ENCODE measurements at regions not wholly inside any gene's neighbourhood (a gene's known extent, or its start where the extent isn't known, plus 50 kb on each side); places are given as distances from the start of the nearest gene placed in this dataset.

DNA sequence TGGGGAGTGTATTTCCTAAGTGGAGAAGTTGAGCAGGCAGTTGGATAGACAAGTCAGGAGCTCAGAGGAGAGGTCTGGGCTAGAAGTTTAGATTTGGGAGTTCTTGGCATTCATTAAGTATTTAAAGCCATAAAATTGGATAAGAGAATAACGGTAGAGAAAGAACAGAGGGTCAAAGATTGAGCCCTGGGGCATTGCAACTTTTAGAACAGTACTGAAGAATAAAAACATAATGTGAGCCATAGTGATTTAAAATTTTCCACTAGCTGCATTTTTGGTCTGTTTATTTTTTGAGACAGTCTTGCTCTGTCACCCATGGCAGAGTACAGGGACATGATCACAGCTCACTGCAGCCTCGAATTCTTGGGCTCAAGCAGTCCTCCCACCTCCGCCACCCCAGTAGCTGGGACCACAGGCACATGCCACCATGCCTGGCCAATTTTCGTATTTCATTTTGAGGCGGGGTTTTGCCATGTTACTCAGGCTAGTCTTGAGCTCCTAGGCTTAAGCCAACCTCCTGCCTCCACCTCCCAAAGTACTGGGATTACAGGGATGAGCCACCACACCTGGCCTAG, 85.9 kb upstream of the SOX13 start:
- Histone ChIP-seq H4K91ac (replicated peaks; ENCODE audit: insufficient read length, low read length) (no peak overlapping the region), H3K4me2 (ENCODE audit: insufficient read depth in 1 of 2, low read depth in 2 of 2, low read length in 2 of 2) (no peak overlapping the region), H3K79me2 (ENCODE audit: control insufficient read depth in 1 of 2, insufficient read depth in 2 of 2, low read length in 2 of 2) (no peaks in the 10 kb centered on the region), H2BK5ac (ENCODE audit: low read depth, low read length) (no peak overlapping the region; the same call in 1 of the 2 replicates), H4K8ac (ENCODE audit: extremely low read depth, insufficient read depth, low read length) (no peak overlapping the region), H3K18ac (ENCODE audit: extremely low read depth, low read length) (peak overlapping the region; percentile 71; the same call in 1 of the 2 replicates), H3K23me2 (ENCODE audit: low read depth, low read length) (no peaks in the 10 kb centered on the region), H3K9ac (replicated peaks in 1 of 4; ENCODE audit: extremely low read depth in 1 of 4, low read depth in 3 of 4, low read length in 3 of 4) (no peak overlapping the region), H3K27ac (ENCODE audit: low read depth, low read length) (no peak overlapping the region), H3K79me1 (ENCODE audit: low read depth, low read length) (no peaks in the 10 kb centered on the region), H2BK120ac (replicated peaks; ENCODE audit: low read depth, low read length) (no peak overlapping the region), H3K23ac (ENCODE audit: insufficient read length) (no peak overlapping the region), H2BK20ac (ENCODE audit: low read length) (no peak overlapping the region), H3K56ac (replicated peaks; ENCODE audit: insufficient read length, low read depth, low read length) (no peak overlapping the region), H3K36me3 (ENCODE audit: control insufficient read depth in 2 of 4, insufficient read depth in 4 of 4, low read length in 3 of 4) (no peaks in the 10 kb centered on the region; a peak in 1 of 8 replicates), H2BK12ac (ENCODE audit: low read depth, low read length) (peak overlapping the region; percentile 95; the same call in 1 of the 2 replicates), H3K14ac (ENCODE audit: insufficient read length) (no peak overlapping the region), H2BK15ac (ENCODE audit: low read length) (no peak overlapping the region), H3K4me3 (ENCODE audit: extremely low read depth in 1 of 4, insufficient read depth in 2 of 4, low read depth in 3 of 4, low read length in 4 of 4) (no peak overlapping the region), H3K4me1 (replicated peaks in 1 of 4; ENCODE audit: control insufficient read depth in 3 of 4, insufficient read depth in 4 of 4, low read length in 3 of 4) (peaks cover 3 to 14% (median 9%) of the 10 kb centered on the region in 4 experiments; a peak in 4 of 7 replicates), H2AFZ (ENCODE audit: low read length) (no peak overlapping the region), H3K9me3 (ENCODE audit: insufficient read depth in 2 of 2, low read depth in 1 of 2, low read length in 1 of 2) (peaks cover 3 to 25% of the 10 kb centered on the region in 2 experiments; a peak in 3 of 4 replicates), H4K5ac (ENCODE audit: insufficient read length, low read depth, low read length) (no peak overlapping the region), H4K20me1 (replicated peaks in 1 of 2; ENCODE audit: control insufficient read depth in 1 of 2, insufficient read depth in 2 of 2, low read length in 2 of 2) (no peaks in the 10 kb centered on the region), H3K27me3 (replicated peaks in 1 of 4; ENCODE audit: control insufficient read depth in 3 of 4, extremely low read depth in 1 of 4, insufficient read depth in 3 of 4, low read length in 3 of 4) (no peaks in the 10 kb centered on the region), H2AK5ac (ENCODE audit: low read depth, low read length) (peak overlapping the region; percentile 99; the same call in 1 of the 2 replicates), H3K4ac (replicated peaks; ENCODE audit: insufficient read length, low read depth, low read length) (no peak overlapping the region)
- WGBS, 2 experiments (ENCODE audit: extremely low coverage in 1 of 2, insufficient coverage in 1 of 2, insufficient read length in 1 of 2, insufficient replicate concordance in 2 of 2, low coverage in 1 of 2, low lambda C conversion rate in 2 of 2, missing lambda C conversion rate in 1 of 2) = 94% methylated on average over 5 of the region's 5 CpGs; no CpG with 5 or more reads in 1 of the 2 experiments
- DNase-seq (ENCODE audit: low read depth in 1 of 2, low spot score in 2 of 2) (no peak), FAIRE-seq (no peak)
- ChIA-PET POLR2A (ENCODE audit: partially characterized antibody) (interaction anchor here (1.5 kb wide), 1 partner anchor 18 kb away, joined by 5 read pairs; no protein-coding TSS in a partner anchor), CTCF (ENCODE audit: partially characterized antibody) (interaction anchor here (0.8 to 1.3 kb wide), 5 partner anchors 9 to 143 kb away, joined by 3 to 8 read pairs (median 3); no protein-coding TSS in a partner anchor)
- TF ChIP-seq BCL11A (IDR thresholded peaks at IDR 0.05; ENCODE audit: low read depth in 2 of 2, low read length in 2 of 2) (no peak), RXRA (IDR thresholded peaks at IDR 0.05; ENCODE audit: insufficient read depth, low read depth, low read length) (no peak), POU5F1 (IDR thresholded peaks at IDR 0.05; ENCODE audit: low read depth, low read length) (no peak), RAD21 (IDR thresholded peaks at IDR 0.05 in 1 of 2, conservative IDR thresholded peaks at IDR 0.05 in 1 of 2; ENCODE audit: low read depth in 2 of 2, low read length in 2 of 2) (no peak), GTF2F1 (IDR thresholded peaks at IDR 0.05; ENCODE audit: borderline replicate concordance, low read depth, low read length) (no peak), TAF1 (IDR thresholded peaks at IDR 0.05; ENCODE audit: low read depth, low read length) (no peak), BACH1 (IDR thresholded peaks at IDR 0.05; ENCODE audit: low read length) (no peak), SP1 (IDR thresholded peaks at IDR 0.05; ENCODE audit: low read depth, low read length) (no peak), YY1 (IDR thresholded peaks at IDR 0.05; ENCODE audit: low read depth, low read length) (no peak), SIN3A (conservative IDR thresholded peaks at IDR 0.05 in 1 of 2, IDR thresholded peaks at IDR 0.05 in 1 of 2; ENCODE audit: low read depth in 1 of 2, low read length in 2 of 2) (no peak)
- TF ChIP-seq, protein P1, sequence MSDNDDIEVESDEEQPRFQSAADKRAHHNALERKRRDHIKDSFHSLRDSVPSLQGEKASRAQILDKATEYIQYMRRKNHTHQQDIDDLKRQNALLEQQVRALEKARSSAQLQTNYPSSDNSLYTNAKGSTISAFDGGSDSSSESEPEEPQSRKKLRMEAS (IDR thresholded peaks at IDR 0.05) = 0 out of 2 replicates have a peak, but pooled peaks have one; percentile 14
- TF ChIP-seq, protein P2, sequence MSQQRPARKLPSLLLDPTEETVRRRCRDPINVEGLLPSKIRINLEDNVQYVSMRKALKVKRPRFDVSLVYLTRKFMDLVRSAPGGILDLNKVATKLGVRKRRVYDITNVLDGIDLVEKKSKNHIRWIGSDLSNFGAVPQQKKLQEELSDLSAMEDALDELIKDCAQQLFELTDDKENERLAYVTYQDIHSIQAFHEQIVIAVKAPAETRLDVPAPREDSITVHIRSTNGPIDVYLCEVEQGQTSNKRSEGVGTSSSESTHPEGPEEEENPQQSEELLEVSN (IDR thresholded peaks at IDR 0.05) = peak; percentile 22; the same call in 1 of the 2 replicates
